WTC11 (cell line): ENCODE measurements at regions not wholly inside any gene's neighbourhood (a gene's known extent, or its start where the extent isn't known, plus 50 kb on each side); places are given as distances from the start of the nearest gene placed in this dataset.

Experiments
- ATAC-seq: fragments of 200-7000 bp; cut with Tn5 transposase; 2 replicates; pipeline ENCODE4 v1.10.0; 2021; ENCODE audit warnings: mild to moderate bottlenecking, moderate library complexity
- CTCF ChIA-PET: fragments of 300-600 bp; sonication (Branson Sonifier 250); formaldehyde crosslinking; loops from one replicate; lab custom pipeline; 2021; ENCODE audit warnings: antibody characterized with exemption; lab: Charles Lee
- POLR2A ChIA-PET: fragments of 350-600 bp; sonication (Branson Sonifier 250); formaldehyde crosslinking; loops from one replicate; lab custom pipeline; 2021; ENCODE audit warnings: antibody characterized with exemption; lab: Charles Lee
- DNase-seq: peaks from one replicate; pipeline ENCODE4 v3.0.0; 2021; ENCODE audit warnings: low spot score
- H3K27ac Mint-ChIP-seq: 2 replicates; pipeline ENCODE4 v1.8.0; 2021; ENCODE audit warnings: mixed read lengths
- H3K27me3 Mint-ChIP-seq: 2 replicates; pipeline ENCODE4 v1.8.0; 2021; ENCODE audit warnings: low read depth, mild to moderate bottlenecking, moderate library complexity, mixed read lengths
- H3K36me3 Mint-ChIP-seq: 2 replicates; pipeline ENCODE4 v1.8.0; 2021; ENCODE audit warnings: mixed read lengths
- H3K4me1 Mint-ChIP-seq: 2 replicates; pipeline ENCODE4 v1.8.0; 2022; ENCODE audit warnings: mixed read lengths
- H3K4me3 Mint-ChIP-seq: 2 replicates; pipeline ENCODE4 v1.8.0; 2021; ENCODE audit warnings: mild to moderate bottlenecking, moderate library complexity, mixed read lengths
- H3K9me3 Mint-ChIP-seq: 2 replicates; pipeline ENCODE4 v1.8.0; 2021; ENCODE audit warnings: mixed read lengths
- AFF4 ChIP-seq: sonication (generic); formaldehyde crosslinking; IDR thresholded peaks from 2 replicates; pipeline ENCODE4 v1.8.1; 2023; ENCODE audit warnings: mild to moderate bottlenecking, missing genetic modification reagents, borderline replicate concordance
- AR ChIP-seq: fragments of 250-450 bp; sonication (Bioruptor Pico); IDR thresholded peaks from 2 replicates; pipeline ENCODE4 v1.9.0; 2021; ENCODE audit warnings: mild to moderate bottlenecking
- CTCF ChIP-seq: fragments of 200-600 bp; IDR thresholded peaks from 2 replicates; pipeline ENCODE4 v1.8.0; 2022; ENCODE audit warnings: antibody characterized with exemption
- E2F4 ChIP-seq: sonication (generic); formaldehyde crosslinking; IDR thresholded peaks from 2 replicates; pipeline ENCODE4 v1.8.1; 2022; ENCODE audit warnings: low read depth, mild to moderate bottlenecking, moderate library complexity, missing genetic modification reagents, borderline replicate concordance
- ESRRA ChIP-seq: sonication (generic); formaldehyde crosslinking; IDR thresholded peaks from 2 replicates; pipeline ENCODE4 v1.8.1; 2022; ENCODE audit warnings: mild to moderate bottlenecking, missing genetic modification reagents, borderline replicate concordance
- GABPB1 ChIP-seq: sonication (generic); formaldehyde crosslinking; IDR thresholded peaks from 2 replicates; pipeline ENCODE4 v1.8.1; 2023; ENCODE audit warnings: mild to moderate bottlenecking, missing genetic modification reagents
- GTF2I ChIP-seq: fragments of 250-450 bp; sonication (Bioruptor Pico); conservative IDR thresholded peaks from 2 replicates; pipeline ENCODE4 v1.4.0; 2021; ENCODE audit warnings: mild to moderate bottlenecking
- JUN ChIP-seq: sonication (generic); formaldehyde crosslinking; IDR thresholded peaks from 2 replicates; pipeline ENCODE4 v1.8.0; 2023; ENCODE audit warnings: mild to moderate bottlenecking, missing genetic modification reagents
- NFATC4 ChIP-seq: fragments of 250-450 bp; sonication (Bioruptor Pico); IDR thresholded peaks from 2 replicates; pipeline ENCODE4 v1.9.0; 2021; ENCODE audit warnings: mild to moderate bottlenecking
- RELA ChIP-seq: sonication (generic); formaldehyde crosslinking; IDR thresholded peaks from 2 replicates; pipeline ENCODE4 v1.8.1; 2022; ENCODE audit warnings: missing genetic modification reagents, mild to moderate bottlenecking, borderline replicate concordance
- STAT6 ChIP-seq: sonication (generic); formaldehyde crosslinking; conservative IDR thresholded peaks from 2 replicates; pipeline ENCODE4 v1.8.1; 2023; ENCODE audit warnings: mild to moderate bottlenecking, low read depth, missing genetic modification reagents, moderate library complexity
- TEAD4 ChIP-seq: sonication (generic); formaldehyde crosslinking; IDR thresholded peaks from 2 replicates; pipeline ENCODE4 v1.8.0; 2022; ENCODE audit warnings: mild to moderate bottlenecking, missing genetic modification reagents
- TP53 ChIP-seq: sonication (generic); formaldehyde crosslinking; IDR thresholded peaks from 2 replicates; pipeline ENCODE4 v1.8.1; 2023; ENCODE audit warnings: mild to moderate bottlenecking, missing genetic modification reagents
- ZBTB43 ChIP-seq: sonication (generic); formaldehyde crosslinking; IDR thresholded peaks from 2 replicates; pipeline ENCODE4 v1.8.1; 2023; ENCODE audit warnings: mild to moderate bottlenecking, missing genetic modification reagents
- ZNF121 ChIP-seq: sonication (generic); formaldehyde crosslinking; IDR thresholded peaks from 2 replicates; pipeline ENCODE4 v1.8.0; 2023; ENCODE audit warnings: missing genetic modification reagents

GRCh38 chr2:20538308-20539132 lies 91.6 kb downstream of the RHOB start:
- no peak overlapping the region for H3K4me3 Mint-ChIP-seq
- H3K27me3 Mint-ChIP-seq, result peaks cover 6% of the 10 kb centered on the region; the same call in 1 of the 2 replicates
- DNase-seq (no peak), ATAC-seq (no peak)
- TF ChIP-seq GABPB1 (CRISPR knock-in tag) (peak; percentile 11; the same call in 1 of the 2 replicates), AR (no peak)
- H3K4me1 Mint-ChIP-seq, result peaks cover 29% of the 10 kb centered on the region
- H3K27ac Mint-ChIP-seq, result no peak overlapping the region
- no peaks in the 10 kb centered on the region for H3K36me3 Mint-ChIP-seq
- no peaks in the 10 kb centered on the region for H3K9me3 Mint-ChIP-seq
- POLR2A ChIA-PET, result interaction anchor here (1.6 kb wide), 1 partner anchor 91 kb away, joined by 8 read pairs; the partner anchor contains the start of gene RHOB
- CTCF ChIA-PET, result interaction anchor here (0.8 to 2.4 kb wide), 5 partner anchors 14 to 113 kb away, joined by 3 to 11 read pairs (median 4); partner anchors contain the start of gene HS1BP3

- ATAC-seq, result no peak
- Mint-ChIP-seq H3K36me3 (no peaks in the 10 kb centered on the region), H3K27me3 (peaks cover 4% of the 10 kb centered on the region; the same call in 1 of the 2 replicates), H3K9me3 (no peaks in the 10 kb centered on the region), H3K4me1 (peaks cover 29% of the 10 kb centered on the region), H3K4me3 (no peak overlapping the region), H3K27ac (no peak overlapping the region)
- POLR2A ChIA-PET, result no interaction called here
- no peak for DNase-seq
- CTCF ChIA-PET, result no interaction called here
- TF ChIP-seq ZNF121 (no peak), TEAD4 (CRISPR knock-in tag) (no peak), ZBTB43 (CRISPR knock-in tag) (no peak), GTF2I (CRISPR knock-in tag) (no peak), RELA (CRISPR knock-in tag) (no peak), JUN (CRISPR knock-in tag) (no peak), ESRRA (no peak), AFF4 (CRISPR knock-in tag) (no peak), STAT6 (CRISPR knock-in tag) (no peak), E2F4 (CRISPR knock-in tag) (no peak), NFATC4 (no peak), CTCF (no peak), TP53 (CRISPR knock-in tag) (no peak)
Observed at GRCh38 chr2:20539133-20539719, 92.4 kb downstream of the RHOB start.
